ENCODE measurements at regions not wholly inside any gene's neighbourhood (a gene's known extent, or its start where the extent isn't known, plus 50 kb on each side); places are given as distances from the start of the nearest gene placed in this dataset.

GRCh38 chr11:80365076-80365725, 924.4 kb upstream of the TENM4 start:
- DNase-seq, result no peak

- DNase-seq, result no peak
These were observed 921.9 kb upstream of the TENM4 start for GRCh38 chr11:80362563-80363340.

GRCh38 chr11:80355251-80355650, 914.4 kb upstream of the TENM4 start:
- no peak for DNase-seq

- DNase-seq, result no peak
These were observed 909.7 kb upstream of the TENM4 start for GRCh38 chr11:80350541-80350940.

GRCh38 chr11:80349997-80350396, 909.2 kb upstream of the TENM4 start:
- DNase-seq, result no peak

- no peak for DNase-seq
These were observed 905.7 kb upstream of the TENM4 start for GRCh38 chr11:80346353-80347059.

- no peak for DNase-seq
These were observed 902.6 kb upstream of the TENM4 start for GRCh38 chr11:80343436-80343835.

- DNase-seq, result no peak
These were observed 897.4 kb upstream of the TENM4 start for GRCh38 chr11:80338231-80338630.

GRCh38 chr11:80331694-80332093, 890.9 kb upstream of the TENM4 start:
- DNase-seq, result no peak

GRCh38 chr11:80330264-80330663, 889.4 kb upstream of the TENM4 start:
- DNase-seq, result no peak

GRCh38 chr11:80328774-80329173, 887.9 kb upstream of the TENM4 start:
- DNase-seq, result no peak

GRCh38 chr11:80327956-80328614, 887.3 kb upstream of the TENM4 start:
- DNase-seq, result no peak

- DNase-seq, result peak; percentile 20
These were observed 881.0 kb upstream of the TENM4 start for GRCh38 chr11:80321786-80322185.

GRCh38 chr11:80320765-80321164, 879.9 kb upstream of the TENM4 start:
- DNase-seq, result no peak

GRCh38 chr11:80320226-80320625, 879.4 kb upstream of the TENM4 start:
- DNase-seq, result no peak

GRCh38 chr11:80317612-80318011, 876.8 kb upstream of the TENM4 start:
- no peak for DNase-seq

GRCh38 chr11:80315200-80315599, 874.4 kb upstream of the TENM4 start:
- no peak for DNase-seq

GRCh38 chr11:80309301-80309700, 868.5 kb upstream of the TENM4 start:
- no peak for DNase-seq

- no peak for DNase-seq
These were observed 866.8 kb upstream of the TENM4 start for GRCh38 chr11:80307676-80308075.

- no peak for DNase-seq
These were observed 857.2 kb upstream of the TENM4 start for GRCh38 chr11:80297858-80298632.

- DNase-seq, result no peak
These were observed 852.5 kb upstream of the TENM4 start for GRCh38 chr11:80293293-80293692.

GRCh38 chr11:80284946-80285785, 844.3 kb upstream of the TENM4 start:
- no peak for DNase-seq

Measured in right hindlimb (tissue), 1 donor.